ENCODE measurements at regions not wholly inside any gene's neighbourhood (a gene's known extent, or its start where the extent isn't known, plus 50 kb on each side); places are given as distances from the start of the nearest gene placed in this dataset.

DNA sequence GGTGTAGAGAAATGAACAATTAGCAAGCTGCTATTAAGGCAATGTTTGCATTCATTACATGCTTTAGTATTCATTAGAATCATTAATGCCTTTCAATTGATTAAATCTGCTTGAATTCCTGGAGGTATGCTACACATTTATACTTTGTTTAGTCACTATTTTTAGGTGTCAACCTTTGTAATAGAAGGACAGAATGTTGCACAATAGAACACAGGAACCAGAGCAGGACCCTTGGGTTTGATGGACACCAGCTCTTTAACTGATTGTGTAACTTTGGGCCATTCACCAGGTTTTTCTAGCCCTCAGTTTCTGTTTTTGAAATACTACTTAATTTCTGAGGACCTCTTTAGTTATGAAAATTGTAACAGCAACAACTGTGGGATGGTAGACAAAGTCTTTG is 317.6 kb upstream of the UMPS start:
- Histone ChIP-seq H3K36me3 (ENCODE audit: low read length) (no peaks in the 10 kb centered on the region), H3K9me2 (replicated peaks; ENCODE audit: insufficient read depth, low read length) (no peaks in the 10 kb centered on the region), H3K9ac (ENCODE audit: low read length) (no peak overlapping the region), H2AFZ (ENCODE audit: low read depth, low read length, severe bottlenecking) (no peak overlapping the region), H3F3A (ENCODE audit: insufficient read depth) (no peaks in the 10 kb centered on the region), H3K4me2 (ENCODE audit: low read depth, low read length, poor library complexity, severe bottlenecking) (no peak overlapping the region), H3K79me2 (ENCODE audit: insufficient read depth, low read length) (no peaks in the 10 kb centered on the region), H3K4me3 (ENCODE audit: insufficient read depth, low read length, poor library complexity, severe bottlenecking) (no peak overlapping the region), H3K27ac (ENCODE audit: low read depth, low read length) (no peak overlapping the region), H3K27me3 (ENCODE audit: low read length) (no peaks in the 10 kb centered on the region), H4K20me1 (ENCODE audit: low read depth, low read length) (no peaks in the 10 kb centered on the region), H3K9me3 (ENCODE audit: insufficient read depth, low read length) (no peaks in the 10 kb centered on the region)
- TF ChIP-seq, protein P1, sequence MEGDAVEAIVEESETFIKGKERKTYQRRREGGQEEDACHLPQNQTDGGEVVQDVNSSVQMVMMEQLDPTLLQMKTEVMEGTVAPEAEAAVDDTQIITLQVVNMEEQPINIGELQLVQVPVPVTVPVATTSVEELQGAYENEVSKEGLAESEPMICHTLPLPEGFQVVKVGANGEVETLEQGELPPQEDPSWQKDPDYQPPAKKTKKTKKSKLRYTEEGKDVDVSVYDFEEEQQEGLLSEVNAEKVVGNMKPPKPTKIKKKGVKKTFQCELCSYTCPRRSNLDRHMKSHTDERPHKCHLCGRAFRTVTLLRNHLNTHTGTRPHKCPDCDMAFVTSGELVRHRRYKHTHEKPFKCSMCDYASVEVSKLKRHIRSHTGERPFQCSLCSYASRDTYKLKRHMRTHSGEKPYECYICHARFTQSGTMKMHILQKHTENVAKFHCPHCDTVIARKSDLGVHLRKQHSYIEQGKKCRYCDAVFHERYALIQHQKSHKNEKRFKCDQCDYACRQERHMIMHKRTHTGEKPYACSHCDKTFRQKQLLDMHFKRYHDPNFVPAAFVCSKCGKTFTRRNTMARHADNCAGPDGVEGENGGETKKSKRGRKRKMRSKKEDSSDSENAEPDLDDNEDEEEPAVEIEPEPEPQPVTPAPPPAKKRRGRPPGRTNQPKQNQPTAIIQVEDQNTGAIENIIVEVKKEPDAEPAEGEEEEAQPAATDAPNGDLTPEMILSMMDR (IDR thresholded peaks at IDR 0.05; ENCODE audit: insufficient read depth, low read length, poor library complexity, severe bottlenecking) = no peak
- no peak for TF ChIP-seq EZH2phosphoT487 (conservative IDR thresholded peaks at IDR 0.05; ENCODE audit: low read length)

DNA sequence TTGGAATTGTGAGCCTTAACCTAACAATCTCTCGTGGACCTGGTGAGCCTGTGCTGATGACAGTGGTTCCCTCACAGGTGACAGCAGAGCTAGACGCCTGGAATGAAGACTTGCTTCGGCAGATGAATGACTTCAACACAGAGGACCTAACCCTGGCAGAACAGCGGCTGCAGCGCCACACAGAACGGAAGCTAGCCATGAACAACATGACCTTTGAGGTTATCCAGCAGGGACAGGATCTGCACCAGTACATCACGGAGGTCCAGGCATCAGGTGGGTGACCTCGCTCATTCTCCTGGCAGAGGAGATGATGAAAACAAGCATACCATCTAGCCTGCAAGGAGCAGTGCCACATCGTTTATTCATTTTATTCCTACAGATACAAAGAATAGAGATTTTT is 316.9 kb upstream of the UMPS start:
- Histone ChIP-seq H3K27ac (ENCODE audit: low read depth, low read length) (no peak overlapping the region), H3K9me2 (replicated peaks; ENCODE audit: insufficient read depth, low read length) (no peaks in the 10 kb centered on the region), H3K4me3 (ENCODE audit: insufficient read depth, low read length, poor library complexity, severe bottlenecking) (no peak overlapping the region), H2AFZ (ENCODE audit: low read depth, low read length, severe bottlenecking) (no peak overlapping the region), H3K27me3 (ENCODE audit: low read length) (no peaks in the 10 kb centered on the region), H4K20me1 (ENCODE audit: low read depth, low read length) (no peaks in the 10 kb centered on the region), H3F3A (ENCODE audit: insufficient read depth) (no peaks in the 10 kb centered on the region), H3K9me3 (ENCODE audit: insufficient read depth, low read length) (no peaks in the 10 kb centered on the region), H3K79me2 (ENCODE audit: insufficient read depth, low read length) (no peaks in the 10 kb centered on the region), H3K36me3 (ENCODE audit: low read length) (no peaks in the 10 kb centered on the region), H3K4me2 (ENCODE audit: low read depth, low read length, poor library complexity, severe bottlenecking) (no peak overlapping the region), H3K9ac (ENCODE audit: low read length) (no peak overlapping the region)
- TF ChIP-seq, protein P1 (IDR thresholded peaks at IDR 0.05; ENCODE audit: insufficient read depth, low read length, poor library complexity, severe bottlenecking) = no peak

DNA sequence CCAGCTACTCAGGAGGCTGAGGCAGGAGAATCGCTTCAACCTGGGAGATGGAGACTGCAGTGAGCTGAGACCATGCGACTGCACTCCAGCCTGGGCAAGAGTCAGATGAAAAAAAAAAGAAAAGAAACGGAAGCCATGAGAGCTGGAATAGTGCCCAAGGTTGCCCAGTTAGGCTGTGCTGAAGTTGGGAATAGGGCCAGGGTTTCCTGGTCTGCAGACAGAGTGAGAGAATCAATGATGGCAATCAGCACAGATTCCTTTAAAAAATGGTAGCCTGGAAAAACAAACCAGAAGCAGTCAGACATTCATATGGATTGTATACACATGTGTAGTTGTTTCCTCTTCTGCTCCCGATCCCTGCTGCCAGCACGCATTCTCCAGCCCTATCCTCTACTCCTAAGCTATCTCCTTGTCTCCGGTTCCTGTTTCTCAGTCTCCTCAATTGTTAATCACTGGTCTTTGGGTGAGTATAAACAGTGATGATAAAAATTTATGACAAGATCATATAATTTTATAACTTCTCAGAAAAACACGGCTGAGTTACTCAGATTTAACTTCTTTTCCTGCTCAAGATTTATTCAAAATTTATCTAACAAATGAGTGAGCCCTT is 316.2 kb upstream of the UMPS start:
- no peak for TF ChIP-seq EZH2phosphoT487 (conservative IDR thresholded peaks at IDR 0.05; ENCODE audit: low read length)
- TF ChIP-seq, protein P1 (IDR thresholded peaks at IDR 0.05; ENCODE audit: insufficient read depth, low read length, poor library complexity, severe bottlenecking) = no peak
- Histone ChIP-seq H3F3A (ENCODE audit: insufficient read depth) (no peaks in the 10 kb centered on the region), H3K4me3 (ENCODE audit: insufficient read depth, low read length, poor library complexity, severe bottlenecking) (no peak overlapping the region), H3K27ac (ENCODE audit: low read depth, low read length) (no peak overlapping the region), H3K79me2 (ENCODE audit: insufficient read depth, low read length) (no peaks in the 10 kb centered on the region), H3K36me3 (ENCODE audit: low read length) (no peaks in the 10 kb centered on the region), H3K9me2 (replicated peaks; ENCODE audit: insufficient read depth, low read length) (no peaks in the 10 kb centered on the region), H3K4me2 (ENCODE audit: low read depth, low read length, poor library complexity, severe bottlenecking) (no peak overlapping the region), H4K20me1 (ENCODE audit: low read depth, low read length) (no peaks in the 10 kb centered on the region), H3K9me3 (ENCODE audit: insufficient read depth, low read length) (no peaks in the 10 kb centered on the region), H2AFZ (ENCODE audit: low read depth, low read length, severe bottlenecking) (no peak overlapping the region), H3K27me3 (ENCODE audit: low read length) (no peaks in the 10 kb centered on the region), H3K9ac (ENCODE audit: low read length) (no peak overlapping the region)

All from SU-DHL-6 (cell line).